Heart left ventricle (tissue), 13 donors: ENCODE measurements at regions not wholly inside any gene's neighbourhood (a gene's known extent, or its start where the extent isn't known, plus 50 kb on each side); places are given as distances from the start of the nearest gene placed in this dataset.

Source experiments
- CTCF ChIP-seq, 12 donors: fragments of 200-600 bp; sonication (generic) in 4 of 12; IDR thresholded peaks; one replicate each; pipeline versions ENCODE4 v1.5.0 to v1.8.0; 2018 to 2022; ENCODE audit warnings: antibody characterized with exemption in 12 of 12, mild to moderate bottlenecking in 5 of 12
- POLR2A ChIP-seq, 2 donors: fragments of 450-650 bp; IDR thresholded peaks; one replicate each; pipeline ENCODE4 v1.6.1; 2017; ENCODE audit warnings: antibody characterized with exemption in 2 of 2, mild to moderate bottlenecking in 2 of 2, moderate library complexity in 2 of 2
- donor health status: ischemic (EF 13 %, LVEDD 7.1; RV severe dilation, severe dysfunction).
- donor health status: DM: no; HTN: yes; CAD: no.
- donor health status: DM: no; HTN: no; CAD: no.
- donor health status: ischemic (EF 25% LVEDD 6.9; RV normal size, moderate dysfunction).
- donor health status: ischemic (EF 25% LVEDD 5.7; RV mildly dilated, moderate dysfunction).
- donor health status: ischemic (EF 35%, LVEDD 5.7; RV mildly dilated, moderate dysfunction).
- donor health status: nonischemic (EF 11% LVEDD 7.7; RV severe dilation, severe dysfunction).
- donor health status: DM: yes; HTN: yes; CAD: no.
- donor health status: PGD.
- donor health status: ischemic (EF 29% LVEDD 5.4; RV normal size, mild dysfunction).
- donor health status: nonischemic (EF 23%, LVEDD 6.1; RV moderate dilation, normal function).

DNA sequence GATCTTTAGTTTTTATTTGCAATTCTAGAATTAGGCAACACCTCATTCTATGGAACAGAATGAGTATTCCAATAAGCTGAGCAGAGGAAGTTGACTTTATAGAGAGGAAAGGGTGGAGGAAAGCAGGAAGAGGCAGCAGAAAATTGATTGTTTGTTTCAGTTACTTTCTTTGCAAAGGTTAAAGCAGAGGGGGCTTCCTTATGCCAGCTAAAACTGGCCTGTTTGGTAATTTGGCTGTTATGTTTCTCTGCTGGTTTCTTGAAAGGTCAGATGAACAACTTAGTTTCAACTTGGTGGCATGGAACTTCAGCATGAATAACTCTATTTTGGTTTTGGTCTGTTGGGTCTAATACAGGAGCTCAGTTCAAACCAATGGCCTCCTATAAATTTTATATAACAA, 190.9 kb upstream of the IL12A start:
- TF ChIP-seq CTCF (IDR thresholded peaks at IDR 0.05) = no peak
- no peak for TF ChIP-seq POLR2A (IDR thresholded peaks at IDR 0.05)
